Upper lobe of left lung (tissue), 6 donors: ENCODE measurements at regions not wholly inside any gene's neighbourhood (a gene's known extent, or its start where the extent isn't known, plus 50 kb on each side); places are given as distances from the start of the nearest gene placed in this dataset.
"Not testable (repeated sequence)": the region's sequence is repeated elsewhere in the genome, so short reads cannot be mapped to it uniquely, and the experiment has no call there.

Experiments
- ATAC-seq, 2 donors: fragments of 200-7000 bp; cut with Tn5 transposase; one replicate each; pipeline ENCODE4 v1.9.1; 2022; ENCODE audit warnings: mild to moderate bottlenecking in 2 of 2, moderate library complexity in 2 of 2; ENCODE audit not compliant: low FRiP score in 2 of 2
- DNase-seq, 2 donors: peaks; one replicate each; pipeline ENCODE4 v3.0.0-alpha.2; 2019 to 2020
- H3K27ac ChIP-seq, 4 donors: fragments of 200-600 bp; sonication (generic); one replicate each; pipeline ENCODE4 v1.5.1; 2016 to 2019
- H3K27me3 ChIP-seq, 4 donors: fragments of 200-600 bp; sonication (generic); one replicate each; pipeline ENCODE4 v1.5.1; 2017 to 2019
- H3K36me3 ChIP-seq, 4 donors: fragments of 200-600 bp; sonication (generic); one replicate each; pipeline ENCODE4 v1.5.1; 2016 to 2019
- H3K4me1 ChIP-seq, 4 donors: fragments of 200-600 bp; sonication (generic); one replicate each; pipeline ENCODE4 v1.5.1; 2018 to 2019
- H3K4me3 ChIP-seq, 4 donors: fragments of 200-600 bp; sonication (generic); one replicate each; pipeline ENCODE4 v1.5.1; 2017 to 2019; ENCODE audit warnings: mild to moderate bottlenecking in 2 of 4, moderate library complexity in 1 of 4
- H3K9me3 ChIP-seq, 4 donors: fragments of 200-600 bp; sonication (generic); one replicate each; pipeline ENCODE4 v1.5.1; 2018 to 2019
- CTCF ChIP-seq, 6 experiments: fragments of 450-650 bp in 4 of 6; fragments of 200-600 bp in 2 of 6; sonication (generic) in 2 of 6; IDR thresholded peaks; one replicate each; pipeline ENCODE4 v1.5.1; 2016 to 2019; ENCODE audit warnings: antibody characterized with exemption in 6 of 6
- EP300 ChIP-seq, 4 donors: sonication (generic); formaldehyde crosslinking; IDR thresholded peaks; one replicate each; pipeline ENCODE4 v1.5.1; 2017; ENCODE audit warnings: antibody characterized with exemption in 4 of 4, control low read depth in 2 of 4
- POLR2A ChIP-seq, 4 donors: fragments of 450-650 bp; IDR thresholded peaks; one replicate each; pipeline ENCODE4 v1.5.1; 2016 to 2017; ENCODE audit warnings: antibody characterized with exemption in 4 of 4, mild to moderate bottlenecking in 2 of 4
- POLR2AphosphoS5 ChIP-seq, 2 donors: sonication (generic); formaldehyde crosslinking; IDR thresholded peaks; one replicate each; pipeline ENCODE4 v1.5.1; 2017; ENCODE audit warnings: antibody characterized with exemption in 2 of 2
- WGBS, 2 donors: methylation state at CpG; one replicate each; pipeline ENCODE4 v1.1.5; 2017 to 2018; 5-methylcytosine and 5-hydroxymethylcytosine counted together
- donor health status: DM: no; HTN: no; CAD: no; lungs with moderate emphysema.
- donor health status: DM: no; HTN: yes; CAD: no; lungs with severe emphysema.

- DNase-seq (no peak), ATAC-seq (no peak)
- no peak for TF ChIP-seq POLR2AphosphoS5 (IDR thresholded peaks at IDR 0.05)
- no peak for TF ChIP-seq EP300 (IDR thresholded peaks at IDR 0.05)
- TF ChIP-seq CTCF (IDR thresholded peaks at IDR 0.05), result no peak
- TF ChIP-seq POLR2A (IDR thresholded peaks at IDR 0.05), result no peak
- no peaks in the 10 kb centered on the region for H3K9me3 ChIP-seq
- no peaks in the 10 kb centered on the region for H3K36me3 ChIP-seq
- no peak overlapping the region for H3K27ac ChIP-seq
- H3K27me3 ChIP-seq, result no peaks in the 10 kb centered on the region
- H3K4me3 ChIP-seq, result no peak overlapping the region
- WGBS, 2 donors, result 80 to 81% methylated on average over 5 of the region's 5 CpGs
- H3K4me1 ChIP-seq, result no peaks in the 10 kb centered on the region
These were observed 231.3 kb downstream of the ATPSCKMT start for GRCh38 chr5:10018201-10019069.

- no peak for ATAC-seq
- Histone ChIP-seq H3K36me3 (no peaks in the 10 kb centered on the region), H3K4me1 (no peaks in the 10 kb centered on the region), H3K9me3 (no peaks in the 10 kb centered on the region), H3K4me3 (no peak overlapping the region), H3K27me3 (no peaks in the 10 kb centered on the region), H3K27ac (no peak overlapping the region)
- no peak for DNase-seq
- TF ChIP-seq POLR2A (IDR thresholded peaks at IDR 0.05) (no peak), CTCF (IDR thresholded peaks at IDR 0.05) (no peak), POLR2AphosphoS5 (IDR thresholded peaks at IDR 0.05) (no peak), EP300 (IDR thresholded peaks at IDR 0.05) (no peak)
- whole genome bisulfite sequencing, 2 donors, result 69% methylated on average over 4 of the region's 4 CpGs
These were observed 231.9 kb downstream of the ATPSCKMT start for GRCh38 chr5:10017786-10018185.

GRCh38 chr5:10016559-10016958 is 233.1 kb downstream of the ATPSCKMT start:
- not testable (repeated sequence) for H3K36me3 ChIP-seq, H3K4me1 ChIP-seq, H3K27ac ChIP-seq, ATAC-seq, H3K27me3 ChIP-seq, H3K4me3 ChIP-seq, H3K9me3 ChIP-seq
- DNase-seq, result peak in 1 of 2 donors; percentile 10
- 61 to 73% methylated on average over 7 to 8 of the region's 8 CpGs for WGBS, 2 donors

- not testable (repeated sequence) for H3K27ac ChIP-seq
These were observed 234.0 kb downstream of the ATPSCKMT start for GRCh38 chr5:10015681-10016080.

GRCh38 chr5:10009802-10010201 is 239.9 kb downstream of the ATPSCKMT start:
- TF ChIP-seq EP300 (IDR thresholded peaks at IDR 0.05), result no peak
- no peak for TF ChIP-seq POLR2AphosphoS5 (IDR thresholded peaks at IDR 0.05)
- no peak for TF ChIP-seq POLR2A (IDR thresholded peaks at IDR 0.05)

More at GRCh38 chr5:10015681-10016080, 234.0 kb downstream of the ATPSCKMT start:
- DNase-seq, H3K4me1 ChIP-seq, H3K9me3 ChIP-seq, H3K36me3 ChIP-seq, ATAC-seq, H3K4me3 ChIP-seq, H3K27me3 ChIP-seq: not testable (repeated sequence)
- 76 to 80% methylated on average over 3 of the region's 3 CpGs for WGBS, 2 donors

GRCh38 chr5:9987101-9987500 is 262.6 kb downstream of the ATPSCKMT start:
- no peaks in the 10 kb centered on the region for H3K9me3 ChIP-seq
- ATAC-seq (no peak), DNase-seq (no peak)
- WGBS, 2 donors, result 71 to 85% methylated on average over 4 of the region's 4 CpGs
- H3K4me1 ChIP-seq, result no peaks in the 10 kb centered on the region
- H3K36me3 ChIP-seq, result no peaks in the 10 kb centered on the region
- H3K27me3 ChIP-seq, result no peaks in the 10 kb centered on the region
- H3K4me3 ChIP-seq, result no peak overlapping the region
- TF ChIP-seq EP300 (IDR thresholded peaks at IDR 0.05), result no peak
- no peak for TF ChIP-seq CTCF (IDR thresholded peaks at IDR 0.05)
- no peak for TF ChIP-seq POLR2A (IDR thresholded peaks at IDR 0.05)
- TF ChIP-seq POLR2AphosphoS5 (IDR thresholded peaks at IDR 0.05), result no peak
- no peak overlapping the region for H3K27ac ChIP-seq

More at GRCh38 chr5:10009802-10010201, 239.9 kb downstream of the ATPSCKMT start:
- ATAC-seq (no peak), DNase-seq (no peak)
- Histone ChIP-seq H3K27ac (no peak overlapping the region), H3K4me1 (no peaks in the 10 kb centered on the region), H3K27me3 (no peaks in the 10 kb centered on the region), H3K9me3 (no peaks in the 10 kb centered on the region), H3K4me3 (no peak overlapping the region), H3K36me3 (no peaks in the 10 kb centered on the region)
- 46 to 48% methylated on average over 1 of the region's 1 CpG for WGBS, 2 donors
